Neural cell (in vitro differentiated cells): ENCODE measurements at regions not wholly inside any gene's neighbourhood (a gene's known extent, or its start where the extent isn't known, plus 50 kb on each side); places are given as distances from the start of the nearest gene placed in this dataset.

Experiments
- H2AFZ ChIP-seq: fragments of 200-600, 300-800 bp; sonication (generic), shearing (Covaris generic); 2 replicates; pipeline ENCODE4 v1.6.0; 2014; ENCODE audit warnings: low read depth, mild to moderate bottlenecking, antibody characterized with exemption, low read length, moderate library complexity
- H3F3A ChIP-seq: fragments of 200-600 bp; shearing (Covaris generic); 2 replicates; pipeline ENCODE4 v1.6.1; 2016; ENCODE audit warnings: mild to moderate bottlenecking, moderate library complexity, mixed read lengths, antibody characterized with exemption, low read length; ENCODE audit not compliant: insufficient read depth, poor library complexity, severe bottlenecking
- H3K27ac ChIP-seq: fragments of 200-600, 300-800 bp; sonication (generic), shearing (Covaris generic); 2 replicates; pipeline ENCODE4 v1.5.1; 2014; ENCODE audit warnings: mild to moderate bottlenecking, low read length, moderate library complexity
- H3K27me3 ChIP-seq: fragments of 300-800, 200-600 bp; sonication (generic), shearing (Covaris generic); 2 replicates; pipeline ENCODE4 v1.6.0; 2014; ENCODE audit warnings: mild to moderate bottlenecking, low read depth, low read length, moderate library complexity; ENCODE audit not compliant: insufficient read depth
- H3K36me3 ChIP-seq: fragments of 300-800, 200-600 bp; sonication (generic), shearing (Covaris generic); 2 replicates; pipeline ENCODE4 v1.5.1; 2014; ENCODE audit warnings: mild to moderate bottlenecking, antibody characterized with exemption, low read length, moderate library complexity; ENCODE audit not compliant: insufficient read depth
- H3K4me2 ChIP-seq: fragments of 300-800, 200-600 bp; sonication (generic), shearing (Covaris generic); 2 replicates; pipeline ENCODE4 v1.6.0; 2014; ENCODE audit warnings: mild to moderate bottlenecking, low read length
- H3K4me3 ChIP-seq: fragments of 300-800, 200-600 bp; sonication (generic), shearing (Covaris generic); 2 replicates; pipeline ENCODE4 v1.5.1; 2014; ENCODE audit warnings: mild to moderate bottlenecking, low read length, moderate library complexity
- H3K79me2 ChIP-seq: fragments of 200-600 bp; shearing (Covaris generic); replicated peaks from 2 replicates; pipeline ENCODE4 v1.6.0; 2014; ENCODE audit warnings: mild to moderate bottlenecking, low read length, moderate library complexity; ENCODE audit not compliant: insufficient read depth
- H3K9ac ChIP-seq: fragments of 300-800, 200-600 bp; sonication (generic), shearing (Covaris generic); 2 replicates; pipeline ENCODE4 v1.6.1; 2016; ENCODE audit warnings: mild to moderate bottlenecking, low read length, mixed read lengths
- H3K9me2 ChIP-seq: fragments of 200-600 bp; shearing (Covaris generic); 2 replicates; pipeline ENCODE4 v1.6.1; 2016; ENCODE audit warnings: mild to moderate bottlenecking, low read length, mixed read lengths; ENCODE audit not compliant: insufficient read depth
- H3K9me3 ChIP-seq: fragments of 200-600, 300-800 bp; sonication (generic), shearing (Covaris generic); 2 replicates; pipeline ENCODE4 v1.6.1; 2016; ENCODE audit warnings: mild to moderate bottlenecking, mixed run types, low read length, moderate library complexity, mixed read lengths
- H4K20me1 ChIP-seq: fragments of 200-600 bp; shearing (Covaris generic); 2 replicates; pipeline ENCODE4 v1.6.1; 2016; ENCODE audit warnings: mild to moderate bottlenecking, mixed run types; ENCODE audit not compliant: insufficient read depth
- CTCF ChIP-seq: fragments of 450-650 bp; IDR thresholded peaks from 2 replicates; pipeline ENCODE4 v1.5.1; 2014; ENCODE audit warnings: antibody characterized with exemption, mild to moderate bottlenecking, moderate library complexity; ENCODE audit not compliant: poor library complexity, severe bottlenecking
- EP300 ChIP-seq: fragments of 450-650 bp; conservative IDR thresholded peaks from 2 replicates; pipeline ENCODE4 v1.6.1; 2014; ENCODE audit warnings: antibody characterized with exemption, mild to moderate bottlenecking, moderate library complexity; ENCODE audit not compliant: poor library complexity, severe bottlenecking
- EZH2 ChIP-seq: fragments of 200-600, 300-800 bp; shearing (Covaris generic), sonication (generic); IDR thresholded peaks from 2 replicates; pipeline ENCODE4 v1.6.1; 2014; ENCODE audit warnings: antibody characterized with exemption, low read length, borderline replicate concordance, mild to moderate bottlenecking; ENCODE audit not compliant: insufficient read depth, poor library complexity, severe bottlenecking
- MXI1 ChIP-seq: fragments of 450-650 bp; conservative IDR thresholded peaks from 2 replicates; pipeline ENCODE4 v1.6.1; 2014; ENCODE audit warnings: antibody characterized with exemption, mild to moderate bottlenecking; ENCODE audit not compliant: poor library complexity, severe bottlenecking
- POLR2AphosphoS5 ChIP-seq: IDR thresholded peaks from 2 replicates; pipeline ENCODE4 v1.6.1; 2012
- RAD21 ChIP-seq: fragments of 450-650 bp; conservative IDR thresholded peaks from 2 replicates; pipeline ENCODE4 v1.6.1; 2014; ENCODE audit warnings: antibody characterized with exemption, mild to moderate bottlenecking, moderate library complexity
- REST ChIP-seq: IDR thresholded peaks from 2 replicates; pipeline ENCODE4 v1.6.1; 2012; ENCODE audit warnings: borderline replicate concordance
- SMC3 ChIP-seq: fragments of 450-650 bp; conservative IDR thresholded peaks from 2 replicates; pipeline ENCODE4 v1.6.1; 2014; ENCODE audit warnings: antibody characterized with exemption, mild to moderate bottlenecking, moderate library complexity; ENCODE audit not compliant: poor library complexity
- TAF1 ChIP-seq: IDR thresholded peaks from 2 replicates; pipeline ENCODE4 v1.6.1; 2012; ENCODE audit warnings: low read depth

- Histone ChIP-seq H3K9ac (no peak overlapping the region), H4K20me1 (no peaks in the 10 kb centered on the region), H3K27ac (no peak overlapping the region), H3K9me2 (no peaks in the 10 kb centered on the region), H3K9me3 (no peaks in the 10 kb centered on the region), H3F3A (no peaks in the 10 kb centered on the region), H2AFZ (no peak overlapping the region), H3K36me3 (no peaks in the 10 kb centered on the region), H3K4me3 (no peak overlapping the region), H3K4me2 (no peak overlapping the region), H3K27me3 (no peaks in the 10 kb centered on the region), H3K79me2 (no peaks in the 10 kb centered on the region)
- TF ChIP-seq REST, result no peak
These were observed 385.6 kb upstream of the PKN2 start for GRCh38 chr1:88298506-88298905.

GRCh38 chr1:88300752-88301263 lies 383.3 kb upstream of the PKN2 start:
- Histone ChIP-seq H2AFZ (no peak overlapping the region), H3F3A (no peaks in the 10 kb centered on the region), H3K27ac (no peak overlapping the region), H3K27me3 (no peaks in the 10 kb centered on the region), H3K79me2 (no peaks in the 10 kb centered on the region), H3K4me3 (no peak overlapping the region), H3K9ac (no peak overlapping the region), H3K36me3 (no peaks in the 10 kb centered on the region), H3K9me2 (no peaks in the 10 kb centered on the region), H3K9me3 (no peaks in the 10 kb centered on the region), H4K20me1 (no peaks in the 10 kb centered on the region), H3K4me2 (no peak overlapping the region)
- no peak for TF ChIP-seq EZH2
- TF ChIP-seq TAF1, result no peak
- TF ChIP-seq CTCF, result no peak
- TF ChIP-seq REST, result no peak
- no peak for TF ChIP-seq POLR2AphosphoS5
- TF ChIP-seq MXI1, result no peak
- no peak for TF ChIP-seq SMC3
- TF ChIP-seq RAD21, result no peak
- no peak for TF ChIP-seq EP300
